ENCODE measurements at regions not wholly inside any gene's neighbourhood (a gene's known extent, or its start where the extent isn't known, plus 50 kb on each side); places are given as distances from the start of the nearest gene placed in this dataset.

GRCh38 chr2:5325523-5325922, 366.7 kb upstream of the SOX11 start:
- TF ChIP-seq EZH2 (IDR thresholded peaks at IDR 0.05; ENCODE audit: insufficient read depth, poor library complexity, severe bottlenecking) (no peak), EZH2phosphoT487 (IDR thresholded peaks at IDR 0.05; ENCODE audit: insufficient read depth, low read depth) (no peak)

All from GM23248 (cell line).